HEK293T (cell line): ENCODE measurements at regions not wholly inside any gene's neighbourhood (a gene's known extent, or its start where the extent isn't known, plus 50 kb on each side); places are given as distances from the start of the nearest gene placed in this dataset.

Experiments used
- ARNT ChIP-seq: fragments of 450-650 bp; IDR thresholded peaks from 2 replicates; pipeline ENCODE4 v1.6.1; 2017; ENCODE audit warnings: mild to moderate bottlenecking
- ZNF384 ChIP-seq: fragments of 450-650 bp; IDR thresholded peaks from 2 replicates; pipeline ENCODE4 v1.6.1; 2016

GRCh38 chr15:47866446-47866845, 149.1 kb downstream of the SEMA6D start:
- TF ChIP-seq ARNT (no peak), ZNF384 (no peak)
